NAMALWA (cell line): ENCODE measurements at regions not wholly inside any gene's neighbourhood (a gene's known extent, or its start where the extent isn't known, plus 50 kb on each side); places are given as distances from the start of the nearest gene placed in this dataset.
"Not testable (repeated sequence)": the region's sequence is repeated elsewhere in the genome, so short reads cannot be mapped to it uniquely, and the experiment has no call there.

Source experiments
- DNase-seq: peaks from one replicate; pipeline ENCODE4 v3.0.0-alpha.2; 2015; ENCODE audit warnings: low spot score

GRCh38 chr5:50898966-50899365 lies 232.5 kb downstream of the PARP8 start:
- no peak for DNase-seq

- DNase-seq, result no peak
Measured at GRCh38 chr5:50900952-50901510, 234.6 kb downstream of the PARP8 start.

GRCh38 chr5:50903651-50904050 lies 237.2 kb downstream of the PARP8 start:
- DNase-seq, result no peak

- no peak for DNase-seq
Measured at GRCh38 chr5:50905996-50906570, 239.6 kb downstream of the PARP8 start.

- not testable (repeated sequence) for DNase-seq
Measured at GRCh38 chr5:50920160-50920559, 253.7 kb downstream of the PARP8 start.

- DNase-seq, result no peak
Measured at GRCh38 chr5:50921366-50922133, 255.1 kb downstream of the PARP8 start.

GRCh38 chr5:50922134-50922941 lies 255.9 kb downstream of the PARP8 start:
- DNase-seq, result not testable (repeated sequence)

GRCh38 chr5:50922942-50923767 lies 256.7 kb downstream of the PARP8 start:
- DNase-seq, result no peak

GRCh38 chr5:50923768-50924494 lies 257.5 kb downstream of the PARP8 start:
- no peak for DNase-seq

GRCh38 chr5:50927953-50928352 lies 261.5 kb downstream of the PARP8 start:
- no peak for DNase-seq

- no peak for DNase-seq
Measured at GRCh38 chr5:50929174-50929573, 262.7 kb downstream of the PARP8 start.

GRCh38 chr5:50934343-50934742 lies 267.9 kb downstream of the PARP8 start:
- no peak for DNase-seq

GRCh38 chr5:50945139-50945538 lies 278.7 kb downstream of the PARP8 start:
- DNase-seq, result no peak

GRCh38 chr5:50947906-50948683 lies 281.7 kb downstream of the PARP8 start:
- no peak for DNase-seq

- no peak for DNase-seq
Measured at GRCh38 chr5:50953290-50953689, 286.9 kb downstream of the PARP8 start.

GRCh38 chr5:50958852-50959457 lies 292.5 kb downstream of the PARP8 start:
- peak; percentile 62 for DNase-seq

GRCh38 chr5:50962934-50963872 lies 296.8 kb downstream of the PARP8 start:
- peak; percentile 83 for DNase-seq

GRCh38 chr5:50963971-50964745 lies 297.7 kb downstream of the PARP8 start:
- no peak for DNase-seq
